Astrocyte of the spinal cord (primary cell): ENCODE measurements at regions not wholly inside any gene's neighbourhood (a gene's known extent, or its start where the extent isn't known, plus 50 kb on each side); places are given as distances from the start of the nearest gene placed in this dataset.

ENCODE experiments used
- DNase-seq: peaks from one replicate; pipeline ENCODE4 v3.0.0; 2011; ENCODE audit warnings: low read depth, low spot score
- H3K4me3 ChIP-seq: 2 replicates; pipeline ENCODE4 v1.5.1; 2011; ENCODE audit warnings: low read depth, mild to moderate bottlenecking, low read length, moderate library complexity
- in situ Hi-C: cut with HindIII; loops from 2 replicates; pipeline ENCODE4 v1.10.0; 2017; ENCODE audit warnings: low sequenced_read_pairs
- TF ChIP-seq, protein P1 (sequence below): IDR thresholded peaks from 2 replicates; pipeline ENCODE4 v1.5.1; 2012; ENCODE audit warnings: low read depth, mild to moderate bottlenecking, low read length, inconsistent platforms

DNA sequence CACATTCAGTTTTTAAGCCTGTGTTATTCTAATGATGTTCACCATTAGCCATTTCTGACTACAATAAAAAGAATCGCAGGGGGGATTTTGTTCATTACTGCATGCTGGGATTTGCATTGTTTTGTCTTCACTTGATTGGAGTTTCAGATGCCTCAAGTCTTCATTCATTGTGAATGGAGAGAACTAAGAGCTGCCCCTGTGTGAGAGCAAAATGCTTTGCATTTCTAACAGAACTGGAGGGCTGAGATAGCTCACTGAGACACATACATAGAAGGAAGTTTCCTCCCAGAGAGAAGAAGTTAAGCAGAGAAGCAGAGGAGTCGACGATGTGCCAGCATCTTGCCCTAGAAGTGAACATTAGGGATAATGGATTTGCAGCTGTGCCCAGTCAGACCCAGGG, 113.5 kb upstream of the GATB start:
- H3K4me3 ChIP-seq, result no peak overlapping the region
- no peak for DNase-seq
- TF ChIP-seq, protein P1, sequence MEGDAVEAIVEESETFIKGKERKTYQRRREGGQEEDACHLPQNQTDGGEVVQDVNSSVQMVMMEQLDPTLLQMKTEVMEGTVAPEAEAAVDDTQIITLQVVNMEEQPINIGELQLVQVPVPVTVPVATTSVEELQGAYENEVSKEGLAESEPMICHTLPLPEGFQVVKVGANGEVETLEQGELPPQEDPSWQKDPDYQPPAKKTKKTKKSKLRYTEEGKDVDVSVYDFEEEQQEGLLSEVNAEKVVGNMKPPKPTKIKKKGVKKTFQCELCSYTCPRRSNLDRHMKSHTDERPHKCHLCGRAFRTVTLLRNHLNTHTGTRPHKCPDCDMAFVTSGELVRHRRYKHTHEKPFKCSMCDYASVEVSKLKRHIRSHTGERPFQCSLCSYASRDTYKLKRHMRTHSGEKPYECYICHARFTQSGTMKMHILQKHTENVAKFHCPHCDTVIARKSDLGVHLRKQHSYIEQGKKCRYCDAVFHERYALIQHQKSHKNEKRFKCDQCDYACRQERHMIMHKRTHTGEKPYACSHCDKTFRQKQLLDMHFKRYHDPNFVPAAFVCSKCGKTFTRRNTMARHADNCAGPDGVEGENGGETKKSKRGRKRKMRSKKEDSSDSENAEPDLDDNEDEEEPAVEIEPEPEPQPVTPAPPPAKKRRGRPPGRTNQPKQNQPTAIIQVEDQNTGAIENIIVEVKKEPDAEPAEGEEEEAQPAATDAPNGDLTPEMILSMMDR, result no peak
- in situ Hi-C loops, result no loop called here

DNA sequence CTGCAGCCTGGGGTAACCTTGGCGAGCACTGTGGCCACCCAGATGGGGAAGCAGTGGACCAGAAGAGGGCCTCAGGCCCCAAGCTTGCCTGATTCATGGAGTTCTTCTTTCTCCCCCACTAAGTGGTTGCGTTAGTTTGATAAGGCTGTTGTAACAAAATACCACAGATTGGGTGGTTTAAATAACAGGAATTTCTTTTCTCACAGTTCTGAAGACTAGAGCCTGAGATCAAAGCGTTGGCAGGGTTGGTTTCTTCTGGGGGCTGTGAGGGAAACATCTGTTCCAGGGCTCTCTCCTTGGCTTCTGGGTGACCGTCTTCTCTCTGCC, 105.7 kb upstream of the GATB start:
- TF ChIP-seq, protein P1, result no peak
- DNase-seq, result no peak
- in situ Hi-C loops, result no loop called here

DNA sequence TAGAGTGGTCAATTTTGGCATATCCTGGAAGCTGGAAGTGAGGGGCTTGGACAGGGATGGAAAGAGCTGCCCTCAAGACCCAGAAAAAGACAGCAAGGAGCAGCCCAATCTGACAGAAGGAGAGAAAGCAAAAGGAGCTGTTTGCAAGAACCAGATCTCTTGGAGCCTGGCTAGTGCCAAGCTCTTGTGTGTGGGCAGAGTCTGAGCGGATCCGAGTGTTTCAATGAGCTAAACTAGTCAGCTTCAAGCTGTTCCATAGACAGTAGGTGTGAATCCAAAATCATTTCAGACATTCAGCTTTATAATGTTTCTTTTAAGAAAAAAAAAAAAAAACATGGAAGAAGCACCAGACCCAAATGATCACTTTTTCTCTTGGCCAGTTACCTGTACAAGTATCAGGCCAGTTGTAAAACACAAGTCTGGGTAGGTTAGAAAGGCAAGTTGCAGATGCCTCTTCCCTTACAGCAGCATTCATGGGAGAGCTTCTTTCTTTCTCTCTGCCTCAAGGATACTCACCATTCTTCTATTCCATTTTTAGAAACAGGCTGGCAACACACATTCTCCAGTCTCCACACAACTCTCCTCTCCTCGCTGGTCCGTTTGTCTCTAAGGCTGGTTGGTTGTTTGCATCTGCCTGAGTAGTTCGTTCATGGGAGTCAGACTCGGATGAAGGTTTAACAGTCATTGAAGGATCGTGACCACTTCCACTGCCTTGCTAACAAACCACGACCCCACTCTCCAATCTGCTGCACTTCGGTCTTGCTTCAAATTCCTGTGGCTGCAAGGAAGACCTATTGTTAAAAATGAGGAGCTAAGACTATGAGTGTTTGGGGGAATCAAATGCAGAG, 105.2 kb upstream of the GATB start:
- no peak for DNase-seq
- in situ Hi-C loops, result no loop called here
- TF ChIP-seq, protein P1, result no peak
- H3K4me3 ChIP-seq, result no peak overlapping the region

More for the DNA sequence above, 105.7 kb upstream of the GATB start:
- no peak overlapping the region for H3K4me3 ChIP-seq

DNA sequence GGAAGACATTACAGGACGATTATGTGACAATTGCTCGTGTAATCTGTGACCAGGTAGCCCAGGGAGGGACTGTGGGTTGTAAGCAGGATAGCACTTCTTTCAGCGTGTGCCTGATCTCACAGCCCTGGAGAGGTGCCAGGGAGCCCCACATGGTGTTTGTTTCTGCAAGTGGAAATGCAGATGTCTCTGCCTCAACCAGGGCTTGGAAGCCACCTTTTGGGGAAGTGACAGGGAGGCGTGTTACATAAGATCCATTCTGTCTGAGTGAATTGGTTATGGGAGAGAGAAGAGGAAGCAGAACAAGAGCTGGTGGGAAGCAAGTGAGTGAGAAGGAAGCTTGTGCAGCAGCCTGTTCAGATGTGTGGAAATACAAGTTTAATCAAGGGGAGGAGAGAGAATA, 104.5 kb upstream of the GATB start:
- no peak overlapping the region for H3K4me3 ChIP-seq
- no peak for DNase-seq
- TF ChIP-seq, protein P1, result no peak
- in situ Hi-C loops, result no loop called here

DNA sequence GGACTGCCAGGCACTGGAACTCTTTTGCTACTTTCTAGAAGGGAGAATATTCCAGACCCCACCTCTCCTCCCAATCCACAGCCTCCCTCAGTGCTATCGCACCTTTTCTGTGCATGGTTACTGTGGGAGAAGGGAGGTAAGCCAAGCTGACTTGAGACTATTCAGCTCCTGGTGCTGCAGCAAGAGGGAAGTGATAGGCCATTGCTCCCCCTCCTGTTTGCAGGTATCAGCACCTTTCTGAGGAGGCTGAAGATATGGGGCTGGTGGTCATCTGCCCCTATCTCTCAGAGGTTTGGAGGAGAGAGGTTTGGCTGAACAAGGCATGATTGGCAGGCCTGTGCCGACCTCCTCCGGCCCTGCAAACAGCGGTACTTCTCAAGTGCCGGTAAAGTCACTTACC, 103.3 kb upstream of the GATB start:
- in situ Hi-C loops, result no loop called here
- TF ChIP-seq, protein P1, result no peak
- no peak overlapping the region for H3K4me3 ChIP-seq

DNA sequence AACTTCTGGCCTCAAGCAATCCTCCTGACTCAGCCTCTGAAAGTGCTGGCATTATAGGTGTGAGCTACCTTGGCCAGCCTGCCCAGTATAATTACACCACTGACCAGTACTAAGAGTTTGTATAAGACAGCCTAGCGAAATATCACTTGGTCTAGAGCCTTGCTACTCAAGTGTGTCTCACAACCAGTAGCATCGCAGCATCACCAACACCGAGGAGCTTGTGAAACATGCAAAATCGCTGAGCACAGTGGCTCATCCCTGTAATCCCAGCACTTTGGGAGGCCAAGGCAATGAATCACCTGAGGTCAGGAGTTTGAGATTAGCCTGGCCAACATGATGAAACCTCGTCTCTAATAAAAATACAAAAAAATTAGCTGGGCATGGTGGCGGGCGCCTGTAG, 102.0 kb upstream of the GATB start:
- TF ChIP-seq, protein P1, result no peak
- no peak overlapping the region for H3K4me3 ChIP-seq
- in situ Hi-C loops, result no loop called here
- no peak for DNase-seq

More for the DNA sequence above, 103.3 kb upstream of the GATB start:
- DNase-seq, result no peak
